ENCODE measurements at regions not wholly inside any gene's neighbourhood (a gene's known extent, or its start where the extent isn't known, plus 50 kb on each side); places are given as distances from the start of the nearest gene placed in this dataset.
A peak's percentile ranks its signal among the peaks of the same experiment; 100 is the strongest.
"Not testable (repeated sequence)": the region's sequence is repeated elsewhere in the genome, so short reads cannot be mapped to it uniquely, and the experiment has no call there.

DNA sequence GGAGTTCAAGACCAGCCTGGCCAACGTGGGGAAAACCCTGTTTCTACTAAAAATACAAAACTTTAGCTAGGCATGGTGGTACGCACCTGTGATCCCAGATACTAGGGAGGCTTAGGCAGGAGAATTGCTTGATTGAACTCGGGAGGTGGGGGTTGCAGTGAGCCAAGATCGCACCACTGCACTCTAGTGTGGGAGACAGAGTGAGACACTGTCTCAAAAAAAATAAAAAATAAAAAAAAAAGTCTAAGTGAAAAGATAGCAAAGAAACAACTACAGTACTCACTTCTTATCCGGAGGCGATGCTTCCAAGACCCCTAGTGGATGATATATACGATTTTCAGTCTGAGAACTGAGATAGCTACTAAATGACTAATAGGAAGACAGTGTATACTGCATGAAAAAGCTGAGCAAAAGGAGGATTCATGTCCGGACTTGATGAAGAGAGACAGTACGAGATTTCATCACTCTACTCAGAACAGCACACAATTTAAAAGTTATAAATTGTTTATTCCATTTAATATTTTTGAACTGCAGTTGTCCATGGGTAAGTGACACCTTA, 138.7 kb upstream of the GOLGA6L6 start:
- H3K27ac Mint-ChIP-seq; H3K27me3 Mint-ChIP-seq (ENCODE audit: low read depth); H3K36me3 Mint-ChIP-seq (ENCODE audit: low read depth); intact Hi-C loops (cut with micrococcal nuclease); H3K9me3 Mint-ChIP-seq; H3K4me1 Mint-ChIP-seq (ENCODE audit: low read depth); H3K4me3 Mint-ChIP-seq; CTCF ChIA-PET; DNase-seq: not testable (repeated sequence)

DNA sequence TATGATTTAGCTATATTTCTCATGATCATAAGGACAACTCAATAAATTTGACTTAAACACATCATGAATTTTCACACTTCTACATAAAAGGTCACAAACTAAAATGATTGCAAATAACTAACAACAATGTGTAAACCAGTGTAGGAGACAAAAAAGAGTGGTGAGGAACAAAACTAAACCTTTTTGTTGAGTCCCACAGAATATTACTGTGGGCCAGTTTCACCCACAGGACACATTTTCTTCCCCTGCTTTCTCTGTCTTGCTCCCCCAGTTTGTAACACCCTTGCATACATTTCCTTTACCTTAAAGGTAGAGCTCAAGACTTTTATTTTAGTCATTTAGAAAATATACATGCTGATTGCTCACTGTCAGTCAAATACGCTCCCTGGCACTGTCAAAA, 130.9 kb upstream of the GOLGA6L6 start:
- Mint-ChIP-seq H3K27me3 (ENCODE audit: low read depth) (no peaks in the 10 kb centered on the region), H3K27ac (no peak overlapping the region), H3K4me3 (no peak overlapping the region), H3K36me3 (ENCODE audit: low read depth) (no peaks in the 10 kb centered on the region), H3K9me3 (no peaks in the 10 kb centered on the region), H3K4me1 (ENCODE audit: low read depth) (no peaks in the 10 kb centered on the region)
- no peak for DNase-seq
- CTCF ChIA-PET = interaction anchor here (1.4 kb wide), 1 partner anchor 10 kb away, joined by 4 read pairs; no protein-coding TSS in a partner anchor
- intact Hi-C loops (cut with micrococcal nuclease) = no loop called here

DNA sequence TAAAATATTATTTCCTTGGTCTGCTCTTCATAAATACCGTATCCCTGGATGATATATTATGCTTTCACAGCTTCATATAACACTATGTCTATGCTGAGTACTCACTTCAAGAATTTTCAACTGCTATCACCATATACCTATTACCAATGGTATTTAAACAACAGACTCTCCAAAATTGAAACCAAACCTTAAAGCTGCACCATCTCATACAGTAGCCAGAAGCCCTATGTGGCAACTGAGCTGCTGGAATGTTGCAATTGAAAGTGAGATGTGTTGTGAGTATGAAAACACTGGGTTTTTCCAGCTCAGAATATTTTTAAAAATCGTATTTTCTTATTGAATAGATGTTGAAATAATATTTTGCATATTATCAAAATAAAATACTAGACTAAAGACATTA, 130.1 kb upstream of the GOLGA6L6 start:
- Mint-ChIP-seq H3K27ac (no peak overlapping the region), H3K9me3 (no peaks in the 10 kb centered on the region), H3K4me1 (ENCODE audit: low read depth) (no peaks in the 10 kb centered on the region), H3K36me3 (ENCODE audit: low read depth) (no peaks in the 10 kb centered on the region), H3K27me3 (ENCODE audit: low read depth) (no peaks in the 10 kb centered on the region), H3K4me3 (no peak overlapping the region)
- no peak for DNase-seq
- CTCF ChIA-PET = interaction anchor here (0.7 to 1.4 kb wide), 2 partner anchors 9 to 20 kb away, joined by 3 to 4 read pairs; no protein-coding TSS in a partner anchor
- intact Hi-C loops (cut with micrococcal nuclease) = no loop called here

DNA sequence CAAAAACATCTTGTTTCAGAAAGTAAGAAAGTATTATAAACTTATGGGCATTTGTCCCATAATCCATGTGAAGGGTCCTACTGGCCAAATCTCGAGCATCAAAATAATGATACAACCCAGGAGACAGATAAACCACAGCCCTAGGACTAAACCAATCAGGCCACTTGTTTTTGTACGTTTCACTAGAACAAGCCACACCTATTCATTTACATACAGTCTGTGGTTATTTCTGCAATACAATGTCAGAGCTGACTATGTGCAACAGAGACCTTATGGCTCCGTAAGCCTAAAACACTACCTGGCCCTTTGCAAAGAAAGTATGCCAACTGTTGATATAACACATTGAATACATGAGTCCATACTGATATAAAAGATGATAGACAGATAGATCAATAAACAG, 124.8 kb upstream of the GOLGA6L6 start:
- CTCF ChIA-PET; H3K27ac Mint-ChIP-seq; H3K9me3 Mint-ChIP-seq; H3K36me3 Mint-ChIP-seq (ENCODE audit: low read depth); DNase-seq; H3K27me3 Mint-ChIP-seq (ENCODE audit: low read depth); intact Hi-C loops (cut with micrococcal nuclease); H3K4me3 Mint-ChIP-seq; H3K4me1 Mint-ChIP-seq (ENCODE audit: low read depth): not testable (repeated sequence)

DNA sequence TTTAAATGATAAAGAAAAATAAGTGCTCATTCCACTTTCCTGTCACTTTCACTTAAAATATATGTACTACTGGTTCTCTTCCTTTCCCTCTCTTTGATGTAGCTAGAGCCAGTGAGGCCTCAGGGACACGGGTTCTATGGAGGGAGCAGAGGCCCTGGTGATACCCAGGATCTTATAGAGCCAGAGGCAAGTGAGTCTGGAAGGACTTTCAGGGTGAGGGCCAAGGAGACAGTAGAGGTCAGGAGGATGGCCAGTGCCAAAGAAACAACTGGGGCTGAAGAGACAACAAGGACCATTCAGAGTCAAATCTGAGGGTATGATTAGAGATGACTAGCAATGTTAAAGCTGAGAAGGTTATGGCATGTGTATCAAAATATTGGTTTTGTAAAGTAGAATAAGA, 124.1 kb upstream of the GOLGA6L6 start:
- intact Hi-C loops (cut with micrococcal nuclease) = no loop called here
- DNase-seq = no peak
- no peaks in the 10 kb centered on the region for H3K9me3 Mint-ChIP-seq
- no peaks in the 10 kb centered on the region for H3K4me1 Mint-ChIP-seq (ENCODE audit: low read depth)
- H3K4me3 Mint-ChIP-seq = no peak overlapping the region
- CTCF ChIA-PET = no interaction called here
- no peak overlapping the region for H3K27ac Mint-ChIP-seq
- no peaks in the 10 kb centered on the region for H3K36me3 Mint-ChIP-seq (ENCODE audit: low read depth)
- H3K27me3 Mint-ChIP-seq (ENCODE audit: low read depth) = no peaks in the 10 kb centered on the region

DNA sequence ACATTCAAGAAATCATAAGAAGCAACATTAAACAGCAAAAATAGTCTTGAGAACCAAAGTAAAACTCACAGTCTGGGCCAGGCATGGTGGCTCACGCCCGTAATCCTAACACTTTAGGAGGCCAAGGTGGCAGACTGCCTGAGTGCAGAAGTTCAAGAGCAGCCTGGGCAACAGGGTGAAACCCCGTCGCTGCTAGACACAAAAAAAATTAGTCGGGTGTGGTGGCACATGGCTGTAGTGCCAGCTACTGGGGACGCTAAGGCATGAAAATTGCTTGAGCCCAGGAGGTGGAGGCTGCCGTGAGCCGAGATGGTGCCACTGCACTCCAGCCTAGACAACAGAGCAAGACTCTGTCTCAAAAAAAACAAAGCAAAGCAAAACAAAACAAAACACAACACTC, 117.7 kb upstream of the GOLGA6L6 start:
- Mint-ChIP-seq H3K27ac (no peak overlapping the region), H3K36me3 (ENCODE audit: low read depth) (no peaks in the 10 kb centered on the region), H3K4me3 (no peak overlapping the region), H3K27me3 (ENCODE audit: low read depth) (no peaks in the 10 kb centered on the region), H3K9me3 (no peaks in the 10 kb centered on the region), H3K4me1 (ENCODE audit: low read depth) (no peaks in the 10 kb centered on the region)
- CTCF ChIA-PET = no interaction called here
- DNase-seq = no peak
- intact Hi-C loops (cut with micrococcal nuclease) = no loop called here

DNA sequence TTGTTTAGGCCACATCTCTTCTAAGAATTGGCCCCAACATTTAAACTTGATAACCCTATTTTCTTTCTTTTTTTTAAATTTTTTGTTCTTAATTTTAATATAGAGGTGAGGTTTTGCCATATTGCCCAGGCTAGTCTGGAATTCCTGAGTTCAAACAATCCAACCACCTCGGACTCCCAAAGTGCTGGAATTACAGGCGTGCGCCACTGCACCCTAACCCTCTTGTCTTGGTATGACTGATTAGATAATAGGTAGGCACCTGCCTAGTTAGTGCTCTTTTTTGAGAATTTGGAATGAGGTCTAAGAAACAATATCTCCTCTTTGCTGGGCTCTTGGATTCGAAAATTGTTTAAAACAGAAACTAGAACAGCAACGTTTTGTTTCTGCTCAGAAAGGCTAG, 116.4 kb upstream of the GOLGA6L6 start:
- Mint-ChIP-seq H3K27ac (no peak overlapping the region), H3K27me3 (ENCODE audit: low read depth) (no peaks in the 10 kb centered on the region), H3K36me3 (ENCODE audit: low read depth) (no peaks in the 10 kb centered on the region), H3K9me3 (no peaks in the 10 kb centered on the region), H3K4me1 (ENCODE audit: low read depth) (no peaks in the 10 kb centered on the region), H3K4me3 (no peak overlapping the region)
- CTCF ChIA-PET = no interaction called here
- intact Hi-C loops (cut with micrococcal nuclease) = no loop called here
- no peak for DNase-seq

DNA sequence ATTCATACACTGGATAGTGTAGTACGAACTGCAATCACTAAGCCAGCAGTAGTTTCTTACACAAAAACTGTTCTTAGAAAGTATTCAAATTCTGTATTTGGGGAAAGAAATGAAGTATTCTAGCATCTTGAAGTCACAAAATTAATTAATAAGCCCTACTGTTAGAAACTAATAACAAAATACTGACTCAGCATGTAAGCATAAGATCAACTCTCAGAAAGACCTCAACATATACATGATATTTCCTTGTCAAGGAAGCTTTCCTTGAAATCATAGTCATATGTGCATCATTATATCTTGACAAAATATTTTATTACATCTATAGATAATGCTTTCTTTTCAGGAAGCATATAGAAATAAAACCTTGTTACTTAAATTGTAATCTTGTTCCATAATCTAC, 115.5 kb upstream of the GOLGA6L6 start:
- H3K9me3 Mint-ChIP-seq = no peaks in the 10 kb centered on the region
- H3K27ac Mint-ChIP-seq = no peak overlapping the region
- H3K36me3 Mint-ChIP-seq (ENCODE audit: low read depth) = no peaks in the 10 kb centered on the region
- no peak for DNase-seq
- no peaks in the 10 kb centered on the region for H3K27me3 Mint-ChIP-seq (ENCODE audit: low read depth)
- CTCF ChIA-PET = no interaction called here
- no peak overlapping the region for H3K4me3 Mint-ChIP-seq
- intact Hi-C loops (cut with micrococcal nuclease) = no loop called here
- H3K4me1 Mint-ChIP-seq (ENCODE audit: low read depth) = no peaks in the 10 kb centered on the region

DNA sequence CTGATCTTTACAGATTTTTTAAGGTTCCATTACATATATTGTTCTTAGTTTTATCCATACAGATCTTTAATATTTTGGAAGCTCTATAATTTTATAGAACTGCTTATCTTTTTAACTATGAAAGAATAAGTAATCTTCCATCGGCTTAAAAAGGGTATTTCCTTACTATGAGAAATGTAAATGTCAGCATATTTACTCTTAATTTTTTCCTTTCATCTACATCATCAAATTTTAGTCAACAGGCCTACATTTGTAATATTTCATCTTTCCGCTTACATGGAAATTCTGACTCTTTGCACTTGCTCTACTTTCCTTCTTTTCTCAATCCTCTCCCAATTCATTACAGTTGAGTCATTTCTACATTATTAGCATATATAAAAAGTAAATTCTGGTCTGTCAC, 111.3 kb upstream of the GOLGA6L6 start:
- H3K27me3 Mint-ChIP-seq (ENCODE audit: low read depth) = no peaks in the 10 kb centered on the region
- intact Hi-C loops (cut with micrococcal nuclease) = no loop called here
- no peaks in the 10 kb centered on the region for H3K36me3 Mint-ChIP-seq (ENCODE audit: low read depth)
- H3K4me3 Mint-ChIP-seq = no peak overlapping the region
- CTCF ChIA-PET = no interaction called here
- H3K9me3 Mint-ChIP-seq = no peaks in the 10 kb centered on the region
- no peaks in the 10 kb centered on the region for H3K4me1 Mint-ChIP-seq (ENCODE audit: low read depth)
- no peak for DNase-seq
- H3K27ac Mint-ChIP-seq = no peak overlapping the region

DNA sequence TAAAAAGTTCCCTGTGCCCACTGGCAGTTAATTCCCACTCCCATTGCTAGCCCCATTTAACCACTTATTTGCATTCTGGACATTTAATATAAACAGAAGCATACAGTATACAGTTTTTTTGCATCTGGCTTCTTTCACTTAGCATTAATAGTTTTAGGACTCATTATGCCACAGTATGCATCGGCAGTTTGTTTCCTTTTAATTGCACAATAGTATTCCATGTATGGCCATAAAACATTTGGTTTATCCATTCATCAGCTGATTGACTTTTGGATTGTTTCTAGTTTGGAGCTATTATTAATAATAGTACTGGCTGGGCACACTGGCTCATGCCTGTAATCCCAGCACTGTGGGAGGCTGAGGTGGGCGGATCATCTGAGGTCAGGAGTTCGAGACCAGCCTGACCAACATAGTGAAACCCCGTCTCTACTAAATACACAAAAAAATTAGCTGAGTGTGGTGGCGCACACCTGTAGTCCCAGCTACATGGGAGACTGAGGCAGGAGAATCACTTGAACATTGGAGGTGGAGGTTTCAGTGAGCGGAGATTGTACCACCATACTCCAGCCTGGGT, 106.9 kb upstream of the GOLGA6L6 start:
- H3K27me3 Mint-ChIP-seq (ENCODE audit: low read depth); CTCF ChIA-PET; H3K4me3 Mint-ChIP-seq; H3K36me3 Mint-ChIP-seq (ENCODE audit: low read depth); DNase-seq; H3K9me3 Mint-ChIP-seq; H3K27ac Mint-ChIP-seq; intact Hi-C loops (cut with micrococcal nuclease); H3K4me1 Mint-ChIP-seq (ENCODE audit: low read depth): not testable (repeated sequence)

DNA sequence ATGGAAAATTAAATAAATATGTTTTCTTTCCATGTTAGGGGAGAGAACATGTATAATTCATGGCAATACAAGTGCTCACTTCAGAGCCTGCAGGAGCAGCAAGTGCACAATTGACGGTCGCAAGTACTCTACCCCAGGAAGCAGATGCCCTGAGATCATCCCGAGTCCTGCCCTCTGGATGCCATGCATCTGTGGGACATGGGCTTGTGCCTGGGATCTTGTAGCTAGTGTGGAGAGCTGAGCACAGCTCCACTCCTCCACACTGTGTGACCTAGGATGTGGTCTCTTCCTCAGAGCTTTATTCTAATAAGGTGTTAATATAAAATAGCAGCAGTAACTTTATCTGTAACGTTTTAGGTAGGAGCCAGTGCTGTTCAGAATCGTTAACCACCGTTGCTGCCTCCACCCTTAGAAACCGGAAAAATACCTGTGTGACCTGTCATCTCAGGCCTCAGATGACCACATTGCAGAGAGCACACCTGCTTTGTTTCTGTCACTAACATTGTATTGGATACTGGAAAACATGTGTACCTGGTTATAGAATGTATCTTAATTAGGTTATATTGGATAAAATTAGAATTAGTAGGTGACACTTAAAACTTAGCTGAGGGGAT, 105.0 kb upstream of the GOLGA6L6 start:
- Mint-ChIP-seq H3K27ac (no peak overlapping the region), H3K4me3 (no peak overlapping the region), H3K27me3 (ENCODE audit: low read depth) (peaks cover 13% of the 10 kb centered on the region), H3K9me3 (no peaks in the 10 kb centered on the region), H3K36me3 (ENCODE audit: low read depth) (no peaks in the 10 kb centered on the region), H3K4me1 (ENCODE audit: low read depth) (no peaks in the 10 kb centered on the region)
- no peak for DNase-seq
- intact Hi-C loops (cut with micrococcal nuclease) = no loop called here
- CTCF ChIA-PET = no interaction called here

DNA sequence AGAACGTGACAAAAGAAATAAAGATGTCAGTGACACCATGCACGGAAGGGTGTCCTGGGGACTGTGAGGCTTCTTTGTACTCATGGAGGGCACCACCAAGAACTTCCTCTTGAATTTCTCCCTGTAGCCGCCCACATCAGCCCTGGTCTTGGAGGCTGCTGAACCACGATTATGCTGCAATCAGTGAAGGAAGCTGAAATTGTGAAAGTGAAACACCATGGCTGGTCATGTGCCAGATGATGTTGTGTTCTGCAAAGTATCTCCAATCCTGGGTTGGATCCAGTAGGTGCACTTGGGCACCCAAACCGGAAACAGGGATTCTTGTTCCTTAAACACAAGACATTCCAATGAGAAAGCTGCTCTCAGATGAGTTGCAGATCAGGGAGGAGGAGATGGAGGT, 104.4 kb upstream of the GOLGA6L6 start:
- DNase-seq = peak; percentile 54
- Mint-ChIP-seq H3K36me3 (ENCODE audit: low read depth) (no peaks in the 10 kb centered on the region), H3K9me3 (no peaks in the 10 kb centered on the region), H3K27me3 (ENCODE audit: low read depth) (peaks cover 13% of the 10 kb centered on the region), H3K4me1 (ENCODE audit: low read depth) (no peaks in the 10 kb centered on the region), H3K27ac (no peak overlapping the region), H3K4me3 (no peak overlapping the region)
- CTCF ChIA-PET = no interaction called here
- intact Hi-C loops (cut with micrococcal nuclease) = no loop called here

DNA sequence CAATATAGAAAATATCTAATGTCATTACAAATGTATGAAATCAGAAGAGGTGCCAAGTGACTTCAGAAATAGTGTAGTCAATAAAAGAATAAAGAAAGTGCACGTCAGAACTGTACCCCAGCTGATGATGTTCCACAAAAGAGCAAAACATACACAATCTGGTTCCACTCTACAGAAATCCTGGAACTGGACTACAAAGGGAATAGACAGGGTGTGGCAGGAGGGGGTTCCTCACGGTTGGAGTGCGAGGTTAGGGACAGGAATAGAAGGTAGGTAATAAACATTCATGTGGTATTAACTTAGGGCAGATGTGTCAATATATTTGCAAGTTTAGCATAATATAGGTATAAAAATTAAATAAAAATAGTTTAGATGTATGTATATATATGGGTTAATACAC, 103.3 kb upstream of the GOLGA6L6 start:
- no peak overlapping the region for H3K27ac Mint-ChIP-seq
- H3K27me3 Mint-ChIP-seq (ENCODE audit: low read depth) = peaks cover 13% of the 10 kb centered on the region
- no peak overlapping the region for H3K4me3 Mint-ChIP-seq
- intact Hi-C loops (cut with micrococcal nuclease) = no loop called here
- DNase-seq = no peak
- CTCF ChIA-PET = no interaction called here
- no peaks in the 10 kb centered on the region for H3K4me1 Mint-ChIP-seq (ENCODE audit: low read depth)
- H3K36me3 Mint-ChIP-seq (ENCODE audit: low read depth) = no peaks in the 10 kb centered on the region
- no peaks in the 10 kb centered on the region for H3K9me3 Mint-ChIP-seq
